ENCODE measurements at regions not wholly inside any gene's neighbourhood (a gene's known extent, or its start where the extent isn't known, plus 50 kb on each side); places are given as distances from the start of the nearest gene placed in this dataset.

DNA sequence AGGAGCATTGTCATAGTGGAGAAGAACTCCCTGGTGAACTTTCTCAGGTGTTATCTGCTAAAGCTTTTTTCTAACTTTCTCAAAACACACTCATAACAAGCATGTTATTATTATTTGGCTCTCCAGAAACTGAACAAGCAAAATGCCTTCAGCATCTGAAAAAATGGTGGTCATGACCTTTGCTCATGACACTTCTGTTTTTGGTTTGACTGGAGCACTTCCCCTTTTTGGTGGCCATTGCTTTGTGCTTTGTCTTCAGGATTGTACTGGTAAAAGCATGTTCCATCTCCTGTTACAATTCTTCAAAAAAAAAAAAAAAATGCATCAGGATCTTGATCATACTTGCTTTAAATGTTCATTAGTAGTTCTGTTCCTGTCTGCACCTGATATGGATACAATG, 1241.6 kb upstream of the USP15 start:
- Histone ChIP-seq H2AFZ (ENCODE audit: low read depth, low read length) (no peak overlapping the region), H3K9ac (ENCODE audit: low read length) (no peak overlapping the region), H4K20me1 (ENCODE audit: insufficient read depth) (no peaks in the 10 kb centered on the region), H3K9me3 (ENCODE audit: low read length) (no peaks in the 10 kb centered on the region), H3K36me3 (ENCODE audit: insufficient read depth, low read length) (no peaks in the 10 kb centered on the region), H3K4me2 (ENCODE audit: low read length) (no peak overlapping the region), H3F3A (ENCODE audit: insufficient read depth, low read length, poor library complexity, severe bottlenecking) (no peaks in the 10 kb centered on the region), H3K27ac (ENCODE audit: low read length) (no peak overlapping the region), H3K27me3 (ENCODE audit: insufficient read depth, low read depth, low read length) (no peaks in the 10 kb centered on the region), H3K4me3 (ENCODE audit: low read length) (no peak overlapping the region), H3K79me2 (replicated peaks; ENCODE audit: insufficient read depth, low read length) (no peaks in the 10 kb centered on the region), H3K9me2 (ENCODE audit: insufficient read depth, low read length) (no peaks in the 10 kb centered on the region)
- no peak for TF ChIP-seq MXI1 (conservative IDR thresholded peaks at IDR 0.05; ENCODE audit: poor library complexity, severe bottlenecking)
- TF ChIP-seq, protein P1, sequence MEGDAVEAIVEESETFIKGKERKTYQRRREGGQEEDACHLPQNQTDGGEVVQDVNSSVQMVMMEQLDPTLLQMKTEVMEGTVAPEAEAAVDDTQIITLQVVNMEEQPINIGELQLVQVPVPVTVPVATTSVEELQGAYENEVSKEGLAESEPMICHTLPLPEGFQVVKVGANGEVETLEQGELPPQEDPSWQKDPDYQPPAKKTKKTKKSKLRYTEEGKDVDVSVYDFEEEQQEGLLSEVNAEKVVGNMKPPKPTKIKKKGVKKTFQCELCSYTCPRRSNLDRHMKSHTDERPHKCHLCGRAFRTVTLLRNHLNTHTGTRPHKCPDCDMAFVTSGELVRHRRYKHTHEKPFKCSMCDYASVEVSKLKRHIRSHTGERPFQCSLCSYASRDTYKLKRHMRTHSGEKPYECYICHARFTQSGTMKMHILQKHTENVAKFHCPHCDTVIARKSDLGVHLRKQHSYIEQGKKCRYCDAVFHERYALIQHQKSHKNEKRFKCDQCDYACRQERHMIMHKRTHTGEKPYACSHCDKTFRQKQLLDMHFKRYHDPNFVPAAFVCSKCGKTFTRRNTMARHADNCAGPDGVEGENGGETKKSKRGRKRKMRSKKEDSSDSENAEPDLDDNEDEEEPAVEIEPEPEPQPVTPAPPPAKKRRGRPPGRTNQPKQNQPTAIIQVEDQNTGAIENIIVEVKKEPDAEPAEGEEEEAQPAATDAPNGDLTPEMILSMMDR (IDR thresholded peaks at IDR 0.05; ENCODE audit: poor library complexity, severe bottlenecking), result no peak
- TF ChIP-seq EZH2 (IDR thresholded peaks at IDR 0.05; ENCODE audit: borderline replicate concordance, insufficient read depth, low read length, poor library complexity, severe bottlenecking), result no peak
- no peak for TF ChIP-seq REST (IDR thresholded peaks at IDR 0.05; ENCODE audit: borderline replicate concordance)
- no peak for TF ChIP-seq EP300 (conservative IDR thresholded peaks at IDR 0.05; ENCODE audit: poor library complexity, severe bottlenecking)
- TF ChIP-seq POLR2AphosphoS5 (IDR thresholded peaks at IDR 0.05), result no peak
- TF ChIP-seq SMC3 (conservative IDR thresholded peaks at IDR 0.05; ENCODE audit: poor library complexity), result no peak

GRCh38 chr12:61023231-61023630, 1237.0 kb upstream of the USP15 start:
- Histone ChIP-seq H3K9me3 (ENCODE audit: low read length) (no peaks in the 10 kb centered on the region), H3K9me2 (ENCODE audit: insufficient read depth, low read length) (no peaks in the 10 kb centered on the region), H4K20me1 (ENCODE audit: insufficient read depth) (no peaks in the 10 kb centered on the region), H3K4me3 (ENCODE audit: low read length) (no peak overlapping the region), H3K4me2 (ENCODE audit: low read length) (no peak overlapping the region), H3F3A (ENCODE audit: insufficient read depth, low read length, poor library complexity, severe bottlenecking) (no peaks in the 10 kb centered on the region), H3K27me3 (ENCODE audit: insufficient read depth, low read depth, low read length) (no peaks in the 10 kb centered on the region), H3K9ac (ENCODE audit: low read length) (no peak overlapping the region), H2AFZ (ENCODE audit: low read depth, low read length) (no peak overlapping the region), H3K79me2 (replicated peaks; ENCODE audit: insufficient read depth, low read length) (no peaks in the 10 kb centered on the region), H3K27ac (ENCODE audit: low read length) (no peak overlapping the region), H3K36me3 (ENCODE audit: insufficient read depth, low read length) (no peaks in the 10 kb centered on the region)
- TF ChIP-seq SMC3 (conservative IDR thresholded peaks at IDR 0.05; ENCODE audit: poor library complexity), result no peak

GRCh38 chr12:61029516-61029915, 1230.7 kb upstream of the USP15 start:
- H2AFZ ChIP-seq (ENCODE audit: low read depth, low read length), result no peak overlapping the region
- H3K79me2 ChIP-seq (replicated peaks; ENCODE audit: insufficient read depth, low read length), result no peaks in the 10 kb centered on the region
- H3K27ac ChIP-seq (ENCODE audit: low read length), result no peak overlapping the region
- H3K4me2 ChIP-seq (ENCODE audit: low read length), result no peak overlapping the region
- H3K9me3 ChIP-seq (ENCODE audit: low read length), result no peaks in the 10 kb centered on the region
- H3K27me3 ChIP-seq (ENCODE audit: insufficient read depth, low read depth, low read length), result no peaks in the 10 kb centered on the region
- H3K9ac ChIP-seq (ENCODE audit: low read length), result no peak overlapping the region
- H3K36me3 ChIP-seq (ENCODE audit: insufficient read depth, low read length), result no peaks in the 10 kb centered on the region
- H3K4me3 ChIP-seq (ENCODE audit: low read length), result no peak overlapping the region
- H3F3A ChIP-seq (ENCODE audit: insufficient read depth, low read length, poor library complexity, severe bottlenecking), result no peaks in the 10 kb centered on the region
- TF ChIP-seq TAF1 (IDR thresholded peaks at IDR 0.05; ENCODE audit: low read depth) (no peak), SMC3 (conservative IDR thresholded peaks at IDR 0.05; ENCODE audit: poor library complexity) (no peak), MXI1 (conservative IDR thresholded peaks at IDR 0.05; ENCODE audit: poor library complexity, severe bottlenecking) (no peak), EP300 (conservative IDR thresholded peaks at IDR 0.05; ENCODE audit: poor library complexity, severe bottlenecking) (no peak), POLR2AphosphoS5 (IDR thresholded peaks at IDR 0.05) (no peak), EZH2 (IDR thresholded peaks at IDR 0.05; ENCODE audit: borderline replicate concordance, insufficient read depth, low read length, poor library complexity, severe bottlenecking) (no peak), RAD21 (conservative IDR thresholded peaks at IDR 0.05) (no peak), REST (IDR thresholded peaks at IDR 0.05; ENCODE audit: borderline replicate concordance) (no peak)
- TF ChIP-seq, protein P1 (IDR thresholded peaks at IDR 0.05; ENCODE audit: poor library complexity, severe bottlenecking), result no peak
- no peaks in the 10 kb centered on the region for H3K9me2 ChIP-seq (ENCODE audit: insufficient read depth, low read length)
- no peaks in the 10 kb centered on the region for H4K20me1 ChIP-seq (ENCODE audit: insufficient read depth)

Measured in neural cell (in vitro differentiated cells).